ENCODE measurements at regions not wholly inside any gene's neighbourhood (a gene's known extent, or its start where the extent isn't known, plus 50 kb on each side); places are given as distances from the start of the nearest gene placed in this dataset.

DNA sequence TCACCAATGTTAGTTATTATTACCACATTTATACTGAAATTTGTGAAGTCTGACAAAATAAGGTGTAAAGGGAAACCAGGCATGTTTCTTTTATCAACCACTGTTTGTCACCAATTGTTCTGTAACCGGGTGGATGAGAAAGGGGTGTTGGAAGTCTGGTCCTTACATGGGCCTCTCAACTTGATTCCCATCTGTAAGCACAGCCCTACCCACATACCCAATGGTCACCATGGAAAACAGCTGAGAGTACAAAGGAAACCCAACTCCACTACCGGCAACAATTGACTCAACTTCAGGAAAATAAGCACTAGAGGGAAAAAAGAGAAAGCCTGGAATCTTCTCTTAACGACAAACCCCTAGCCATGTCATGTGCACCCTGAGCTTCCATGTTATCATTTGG, 70.8 kb upstream of the PTCHD1 start:
- in situ Hi-C loops (cut with HindIII; ENCODE audit: low pct_ligation_motif_present, low sequenced_read_pairs): no loop called here
- TF ChIP-seq CTCF (IDR thresholded peaks at IDR 0.05; ENCODE audit: low read depth, low read length, missing control alignments): no peak
- Histone ChIP-seq H3K27ac (no peak overlapping the region), H3K36me3 (replicated peaks) (no peaks in the 10 kb centered on the region), H3K27me3 (replicated peaks) (no peaks in the 10 kb centered on the region), H3K4me3 (ENCODE audit: low read depth, low read length) (no peak overlapping the region)
- no peak for DNase-seq

DNA sequence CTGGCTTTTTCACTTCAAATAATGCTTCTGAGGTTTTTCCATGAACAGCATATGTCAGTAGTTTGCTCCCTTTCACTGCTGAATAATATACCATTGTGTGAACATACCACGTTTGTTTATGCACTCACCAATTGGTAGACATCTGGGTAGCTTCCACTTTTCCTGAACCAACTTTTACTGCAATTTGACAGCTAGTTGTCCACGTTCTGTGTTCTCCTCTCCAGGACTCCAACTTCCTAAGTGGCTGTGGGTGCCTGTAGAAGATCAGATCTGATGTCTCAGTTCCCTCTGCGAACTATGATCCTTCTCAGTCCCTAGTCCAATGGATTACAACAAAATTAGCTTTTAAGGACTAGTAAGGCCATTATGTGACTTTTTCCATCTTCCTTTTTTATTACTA, 64.7 kb upstream of the PTCHD1 start:
- no peaks in the 10 kb centered on the region for H3K36me3 ChIP-seq (replicated peaks)
- H3K27me3 ChIP-seq (replicated peaks): no peaks in the 10 kb centered on the region
- no peak for TF ChIP-seq CTCF (IDR thresholded peaks at IDR 0.05; ENCODE audit: low read depth, low read length, missing control alignments)
- no peak overlapping the region for H3K27ac ChIP-seq
- in situ Hi-C loops (cut with HindIII; ENCODE audit: low pct_ligation_motif_present, low sequenced_read_pairs): no loop called here
- no peak overlapping the region for H3K4me3 ChIP-seq (ENCODE audit: low read depth, low read length)
- no peak for DNase-seq

- H3K27ac ChIP-seq: no peak overlapping the region
- no peak for TF ChIP-seq CTCF (IDR thresholded peaks at IDR 0.05; ENCODE audit: low read depth, low read length, missing control alignments)
- H3K4me3 ChIP-seq (ENCODE audit: low read depth, low read length): no peak overlapping the region
- in situ Hi-C loops (cut with HindIII; ENCODE audit: low pct_ligation_motif_present, low sequenced_read_pairs): no loop called here
- DNase-seq: no peak
- H3K36me3 ChIP-seq (replicated peaks): no peaks in the 10 kb centered on the region
- no peaks in the 10 kb centered on the region for H3K27me3 ChIP-seq (replicated peaks)
Observed at GRCh38 chrX:23271026-23271425, 63.6 kb upstream of the PTCHD1 start.

DNA sequence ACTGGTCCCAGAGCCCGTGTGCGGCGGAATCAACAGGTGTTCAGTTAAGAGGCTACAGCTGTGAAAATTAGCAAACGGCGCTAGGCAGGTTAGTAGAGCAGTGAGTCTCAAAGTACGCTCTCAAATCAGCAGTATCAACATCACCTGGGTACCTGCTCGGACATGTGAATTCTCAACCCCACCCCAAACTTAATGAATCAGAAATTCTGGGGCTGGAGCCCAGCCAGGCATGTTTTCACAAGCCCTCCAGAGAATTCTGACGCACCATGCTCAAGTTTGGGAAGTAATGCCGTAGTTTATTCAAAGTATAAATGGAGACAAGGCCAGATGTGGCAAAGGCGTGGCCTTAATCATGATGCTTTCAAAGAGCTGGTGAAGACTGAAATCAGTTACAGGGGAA, 58.2 kb upstream of the PTCHD1 start:
- no peak for DNase-seq
- Histone ChIP-seq H3K27ac (no peak overlapping the region), H3K4me3 (ENCODE audit: low read depth, low read length) (no peak overlapping the region), H3K27me3 (replicated peaks) (no peaks in the 10 kb centered on the region), H3K36me3 (replicated peaks) (no peaks in the 10 kb centered on the region)
- in situ Hi-C loops (cut with HindIII; ENCODE audit: low pct_ligation_motif_present, low sequenced_read_pairs): no loop called here
- TF ChIP-seq CTCF (IDR thresholded peaks at IDR 0.05; ENCODE audit: low read depth, low read length, missing control alignments): no peak

All from brain microvascular endothelial cell (primary cell).